NCI-H2029 treated with DMSO at 0.1 percent for 48 hours (cell line): ENCODE measurements at regions not wholly inside any gene's neighbourhood (a gene's known extent, or its start where the extent isn't known, plus 50 kb on each side); places are given as distances from the start of the nearest gene placed in this dataset.
"Not testable (repeated sequence)": the region's sequence is repeated elsewhere in the genome, so short reads cannot be mapped to it uniquely, and the experiment has no call there.

Experiments used
- DNase-seq: peaks from one replicate; lab custom pipeline; 2025; lab: John Stamatoyannopoulos, UW

DNA sequence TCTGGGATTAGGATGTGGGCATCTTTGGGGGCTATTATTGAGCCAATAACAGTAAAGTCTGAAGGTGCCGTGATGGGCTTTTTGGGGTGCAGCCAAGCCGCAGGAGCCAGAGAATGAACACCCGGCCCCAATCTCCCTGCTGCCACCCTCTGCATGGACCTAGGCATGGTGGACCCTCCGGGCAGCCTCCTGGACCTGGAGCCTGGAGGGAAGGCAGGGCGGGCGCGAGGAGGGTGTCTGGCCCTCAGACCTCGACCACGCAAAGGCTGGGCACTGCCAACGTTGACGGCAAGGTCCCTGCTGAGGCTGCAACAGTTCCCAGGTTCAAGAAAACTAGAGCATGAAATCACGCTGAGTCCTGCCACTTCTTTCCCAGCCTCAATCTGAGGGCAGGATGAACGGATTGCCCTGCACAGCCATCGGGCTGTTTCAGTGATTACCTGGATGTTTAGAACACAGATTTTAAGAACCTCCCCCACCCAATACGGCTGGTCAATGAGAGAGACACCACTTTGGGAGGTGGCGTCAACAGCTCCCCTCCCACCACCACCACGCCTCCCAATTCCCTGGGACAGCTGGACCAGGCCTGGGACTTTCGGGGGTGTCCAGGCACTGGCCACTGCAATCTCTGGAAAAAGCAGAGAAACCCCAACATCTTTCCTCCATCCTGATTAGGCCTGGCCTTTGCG lies 147.4 kb downstream of the NPIPB11 start:
- DNase-seq = not testable (repeated sequence)

GRCh38 chr16:29257419-29258336 lies 148.8 kb downstream of the NPIPB11 start:
- not testable (repeated sequence) for DNase-seq

GRCh38 chr16:29256501-29256981 lies 150.0 kb downstream of the NPIPB11 start:
- no peak for DNase-seq

DNA sequence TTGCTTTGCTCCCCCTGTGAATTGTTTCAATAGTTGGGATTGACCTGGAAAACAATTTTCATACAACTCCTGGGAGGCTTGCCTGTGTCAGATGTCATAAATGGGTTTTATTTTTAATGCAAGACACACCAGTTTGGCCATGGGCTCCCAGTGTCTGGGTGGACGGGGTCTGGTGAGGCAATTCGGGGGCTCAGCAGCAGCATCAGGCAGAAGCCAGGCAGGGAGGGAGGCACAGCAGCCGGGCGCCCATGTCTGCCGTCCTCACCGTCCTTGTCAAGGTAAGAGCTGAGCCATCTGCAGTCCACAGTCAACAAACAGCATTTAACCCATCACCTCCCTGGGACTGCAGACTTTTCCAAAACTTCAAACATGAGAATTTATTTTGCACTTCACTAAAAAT lies 150.6 kb downstream of the NPIPB11 start:
- DNase-seq = not testable (repeated sequence)

- not testable (repeated sequence) for DNase-seq
Measured at GRCh38 chr16:29255496-29255796, 151.1 kb downstream of the NPIPB11 start.

- DNase-seq = no peak
Measured at GRCh38 chr16:29254676-29255495, 151.6 kb downstream of the NPIPB11 start.

GRCh38 chr16:29253716-29254590 lies 152.6 kb downstream of the NPIPB11 start:
- not testable (repeated sequence) for DNase-seq

GRCh38 chr16:29253066-29253590 lies 153.4 kb downstream of the NPIPB11 start:
- not testable (repeated sequence) for DNase-seq

DNA sequence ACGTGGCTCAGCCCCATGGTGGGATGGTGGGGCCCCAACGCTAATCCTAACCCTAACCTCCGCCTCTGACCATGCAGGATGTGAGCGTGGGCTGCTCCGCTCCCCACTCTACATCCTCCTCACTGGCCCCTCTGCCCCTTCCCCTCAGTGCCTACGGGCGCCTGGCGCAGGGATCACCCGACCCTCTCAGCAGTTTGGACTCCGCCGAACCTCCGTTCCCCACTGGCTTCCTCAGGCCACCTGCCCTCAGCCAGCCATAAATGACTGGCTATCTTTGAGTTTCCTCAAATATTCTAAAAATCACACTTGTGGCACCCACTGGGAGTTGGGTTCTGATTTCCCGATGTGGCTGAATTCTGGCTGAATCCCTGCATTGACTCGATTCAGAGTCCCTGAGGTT lies 154.2 kb downstream of the NPIPB11 start:
- not testable (repeated sequence) for DNase-seq

DNA sequence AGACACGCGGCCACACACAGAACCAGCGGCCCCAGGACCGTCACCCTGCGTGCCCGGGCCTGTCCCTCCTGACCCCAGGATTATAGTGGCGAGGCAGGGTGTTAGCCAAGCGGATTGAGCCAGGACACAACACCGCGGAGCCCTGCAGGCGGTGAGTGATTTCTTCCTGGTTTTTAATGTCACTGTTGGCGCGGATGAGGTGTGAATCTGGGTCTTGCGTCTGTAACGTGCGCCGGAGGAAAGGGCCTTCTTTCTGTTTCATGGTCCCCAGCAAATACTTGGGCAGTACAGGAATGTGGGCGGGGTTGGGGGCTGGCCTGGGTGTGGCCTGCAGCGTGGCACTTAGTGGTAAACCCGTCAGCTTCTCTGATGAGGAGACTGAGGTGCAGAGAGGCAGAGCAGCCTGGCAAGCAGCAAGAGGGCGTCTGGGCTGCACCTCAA lies 154.9 kb downstream of the NPIPB11 start:
- DNase-seq = not testable (repeated sequence)

DNA sequence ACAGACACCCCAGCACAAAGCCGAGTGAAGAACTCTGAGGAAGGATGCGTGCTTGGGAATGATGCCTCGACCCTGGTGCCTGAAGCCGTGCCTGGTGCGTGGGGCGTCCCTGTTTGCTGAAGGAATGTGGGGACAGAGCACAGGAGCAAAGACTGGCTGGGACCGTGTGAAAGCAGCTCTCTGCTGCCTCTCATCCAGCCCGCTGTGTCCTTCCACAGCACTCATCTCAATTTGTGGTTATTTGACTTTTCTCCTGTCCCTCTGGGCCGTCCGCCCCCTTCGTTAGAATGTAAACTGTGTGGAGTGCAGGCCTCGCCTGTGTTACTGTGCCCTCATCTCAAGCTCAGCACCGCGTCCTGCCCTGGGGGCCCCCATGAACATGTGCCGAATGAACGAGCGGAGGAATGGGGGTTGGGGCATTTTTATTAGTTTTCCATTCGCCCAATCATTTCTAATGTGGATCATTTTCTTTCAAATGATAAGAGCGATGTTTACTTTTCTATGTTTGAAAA lies 155.5 kb downstream of the NPIPB11 start:
- DNase-seq = not testable (repeated sequence)

DNA sequence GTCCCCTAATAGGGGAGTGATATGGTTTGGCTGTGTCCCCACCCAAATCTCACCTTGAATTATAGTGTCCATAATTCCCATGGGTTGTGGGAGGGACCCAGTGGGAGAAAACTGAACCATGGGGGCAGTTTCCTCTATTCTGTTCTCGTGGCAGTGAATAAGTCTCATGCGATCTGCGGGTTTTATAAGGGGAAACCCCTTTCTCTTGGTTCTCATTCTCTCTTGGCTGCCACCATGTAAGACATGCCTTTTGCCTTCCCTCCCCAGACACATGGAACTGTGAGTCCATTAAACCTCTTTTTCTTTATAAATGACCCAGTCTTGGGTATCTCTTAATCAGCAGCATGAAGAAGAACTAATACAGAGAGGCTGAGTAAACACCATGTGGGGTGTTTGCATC lies 156.0 kb downstream of the NPIPB11 start:
- DNase-seq = not testable (repeated sequence)

DNA sequence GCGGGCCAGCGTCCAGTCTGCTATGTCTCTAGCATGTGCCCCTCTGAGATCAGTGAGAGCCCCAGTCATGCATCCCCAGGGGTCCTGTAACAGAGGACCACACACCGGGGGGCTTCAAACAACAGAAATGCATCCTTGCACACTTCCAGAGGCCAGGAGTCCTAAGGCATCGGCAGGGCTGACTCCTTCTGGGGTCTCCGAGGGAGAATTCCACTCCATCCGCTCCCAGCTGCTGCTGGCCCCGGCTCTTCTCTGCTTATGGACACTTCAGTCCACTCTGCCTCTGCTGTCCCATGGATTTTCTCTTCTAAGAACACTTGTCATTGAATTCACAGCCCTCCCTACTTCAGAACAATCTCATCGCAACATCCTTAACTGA lies 157.6 kb downstream of the NPIPB11 start:
- DNase-seq = not testable (repeated sequence)

DNA sequence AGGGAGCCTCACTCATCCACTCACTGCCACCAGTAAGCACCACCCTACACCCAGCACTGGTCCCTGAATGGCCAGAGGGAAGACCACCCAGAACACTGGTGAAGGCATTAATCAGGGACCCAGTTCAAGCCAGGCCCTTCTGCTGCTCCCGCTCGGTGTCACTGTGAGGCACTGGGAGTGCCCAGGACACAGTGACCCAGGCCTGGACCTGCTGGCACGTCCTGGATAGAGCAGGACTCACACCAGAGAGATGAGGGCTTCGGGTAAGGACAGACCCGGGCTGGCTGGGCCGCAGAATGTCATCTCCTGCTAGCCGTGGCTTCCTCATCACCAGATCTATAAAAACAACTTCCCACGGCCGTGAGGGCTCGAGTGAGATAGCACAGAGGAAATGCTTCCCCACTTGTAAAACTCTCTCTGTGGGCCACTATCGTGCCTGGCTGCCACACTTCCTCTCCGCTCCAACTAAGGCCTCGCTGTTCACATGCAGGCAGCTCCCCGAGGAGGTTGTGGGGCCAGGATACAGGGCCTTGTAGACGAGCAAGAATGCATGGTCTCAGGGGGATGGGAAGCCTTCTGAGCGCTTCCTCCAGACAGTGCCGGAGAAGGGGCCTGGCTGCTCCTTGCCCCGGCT lies 158.1 kb downstream of the NPIPB11 start:
- not testable (repeated sequence) for DNase-seq

GRCh38 chr16:29246091-29246490 lies 160.4 kb downstream of the NPIPB11 start:
- not testable (repeated sequence) for DNase-seq

DNA sequence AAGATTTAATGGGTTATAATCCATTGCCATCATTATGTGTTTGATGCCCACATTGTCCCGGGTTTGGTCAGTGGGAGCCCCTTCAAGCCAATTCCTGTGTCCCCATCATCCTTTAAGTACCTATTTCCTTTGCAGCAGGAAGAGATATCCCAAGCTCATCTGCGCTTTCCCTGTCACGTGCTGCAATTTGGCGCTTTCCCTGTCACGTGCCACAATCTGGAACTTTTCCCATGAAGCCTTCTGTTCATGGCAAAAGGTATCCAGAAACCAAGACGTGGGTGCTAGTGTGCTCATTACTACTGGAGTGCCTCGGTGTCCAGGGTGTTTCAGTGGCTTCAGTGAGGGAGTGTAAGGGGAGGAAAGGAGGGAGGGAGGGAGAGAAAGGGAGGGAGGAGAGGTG lies 168.5 kb downstream of the NPIPB11 start:
- no peak for DNase-seq

DNA sequence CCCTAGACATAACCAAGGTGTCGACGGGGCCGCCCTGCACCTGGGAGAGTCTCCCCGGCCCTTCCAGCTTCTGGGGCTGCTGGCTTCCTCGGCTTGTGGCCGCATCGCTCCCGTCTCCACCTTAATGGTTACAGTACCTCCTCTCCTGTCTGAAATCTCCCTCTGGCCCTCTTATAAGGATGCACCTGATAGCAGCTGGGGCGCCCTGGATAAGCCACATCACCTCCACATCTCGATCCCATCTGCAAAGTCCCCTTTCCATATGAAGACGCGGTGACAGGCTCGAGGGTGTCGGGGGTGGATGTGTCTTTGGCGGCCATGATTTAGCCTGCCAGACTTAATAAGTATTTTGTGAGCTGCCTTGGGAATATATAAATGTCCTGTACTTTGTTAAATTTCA lies 169.0 kb downstream of the NPIPB11 start:
- DNase-seq = not testable (repeated sequence)

GRCh38 chr16:29237023-29237422 lies 169.5 kb downstream of the NPIPB11 start:
- DNase-seq = not testable (repeated sequence)

- DNase-seq = not testable (repeated sequence)
Measured at GRCh38 chr16:29235836-29236370, 170.6 kb downstream of the NPIPB11 start.
